SK-N-SH (cell line): ENCODE measurements at regions not wholly inside any gene's neighbourhood (a gene's known extent, or its start where the extent isn't known, plus 50 kb on each side); places are given as distances from the start of the nearest gene placed in this dataset.

ENCODE experiments used
- CTCF ChIA-PET: fragments of 300-600, 350-600 bp; formaldehyde crosslinking; extraction: SDS; loops from one replicate; lab custom pipeline; 2021; lab: Yijun Ruan, JAX
- POLR2A ChIA-PET: fragments of 350-600 bp; sonication (Branson Sonifier 250); formaldehyde crosslinking; extraction: SDS; loops from one replicate; lab custom pipeline; 2020; ENCODE audit warnings: antibody characterized with exemption, inconsistent platforms; lab: Yijun Ruan, JAX
- DNase-seq: peaks from one replicate; pipeline ENCODE4 v3.0.0; 2012
- H2AFZ ChIP-seq: fragments of 200-600 bp; sonication (generic); 2 replicates; pipeline ENCODE4 v1.8.1; 2016; ENCODE audit warnings: antibody characterized with exemption, mild to moderate bottlenecking, low read depth
- H3F3A ChIP-seq: fragments of 200-600 bp; sonication (generic); replicated peaks from 2 replicates; pipeline ENCODE3; 2016; ENCODE audit warnings: antibody characterized with exemption, mild to moderate bottlenecking; ENCODE audit not compliant: insufficient read depth
- H3K27ac ChIP-seq, 2 experiments: fragments of 200-500 bp in 1 of 2; fragments of 200-600 bp in 1 of 2; sonication (Bioruptor generic) in 1 of 2; sonication (generic), shearing (Covaris generic) in 1 of 2; 2 replicates each; pipeline versions ENCODE4 v1.5.1 to v1.6.1; 2014 to 2016; ENCODE audit warnings: low read depth in 2 of 2, inconsistent platforms in 1 of 2, low read length in 1 of 2, mild to moderate bottlenecking in 1 of 2, mixed read lengths in 1 of 2
- H3K27me3 ChIP-seq: fragments of 200-600 bp; sonication (generic), shearing (Covaris generic); 2 replicates; pipeline ENCODE4 v1.6.1; 2016; ENCODE audit warnings: mixed run types; ENCODE audit not compliant: insufficient read depth
- H3K36me3 ChIP-seq, 2 experiments: fragments of 200-500 bp in 1 of 2; fragments of 200-600 bp in 1 of 2; sonication (Bioruptor generic) in 1 of 2; sonication (generic) in 1 of 2; replicated peaks in 1 of 2; 2 replicates each; pipeline versions ENCODE3 to v1.5.1; 2014 to 2016; ENCODE audit warnings: low read length in 1 of 2, mild to moderate bottlenecking in 1 of 2; ENCODE audit not compliant: insufficient read depth in 2 of 2, control insufficient read depth in 1 of 2
- H3K4me1 ChIP-seq, 2 experiments: fragments of 200-500 bp in 1 of 2; fragments of 200-600 bp in 1 of 2; sonication (Bioruptor generic) in 1 of 2; sonication (generic), shearing (Covaris generic) in 1 of 2; 2 replicates each; pipeline versions ENCODE4 v1.5.1 to v1.6.1; 2014 to 2016; ENCODE audit warnings: low read depth in 1 of 2, low read length in 1 of 2, mixed run types in 1 of 2; ENCODE audit not compliant: insufficient read depth in 2 of 2, control insufficient read depth in 1 of 2
- H3K4me2 ChIP-seq: fragments of 200-600 bp; sonication (generic), shearing (Covaris generic); 2 replicates; pipeline ENCODE4 v1.6.1; 2017; ENCODE audit warnings: mixed run types
- H3K4me3 ChIP-seq, 2 experiments: fragments of 200-500 bp in 1 of 2; fragments of 200-600 bp in 1 of 2; sonication (Bioruptor generic) in 1 of 2; sonication (generic), shearing (Covaris generic) in 1 of 2; 2 replicates each; pipeline versions ENCODE4 v1.5.1 to v1.8.1; 2014 to 2016; ENCODE audit warnings: low read depth in 2 of 2, inconsistent platforms in 1 of 2, low read length in 1 of 2, mild to moderate bottlenecking in 1 of 2, mixed read lengths in 1 of 2, moderate library complexity in 1 of 2
- H3K79me2 ChIP-seq: fragments of 200-600 bp; sonication (generic); 2 replicates; pipeline ENCODE4 v1.8.1; 2017; ENCODE audit warnings: mild to moderate bottlenecking; ENCODE audit not compliant: insufficient read depth
- H3K9ac ChIP-seq: fragments of 200-600 bp; sonication (generic); 2 replicates; pipeline ENCODE4 v1.6.1; 2017; ENCODE audit warnings: mixed run types
- H3K9me2 ChIP-seq: fragments of 200-600 bp; sonication (generic); 2 replicates; pipeline ENCODE4 v1.6.1; 2017; ENCODE audit warnings: mixed run types
- H3K9me3 ChIP-seq: fragments of 200-600 bp; sonication (generic); 2 replicates; pipeline ENCODE4 v1.6.1; 2017; ENCODE audit warnings: mixed run types, mild to moderate bottlenecking, moderate library complexity
- H4K20me1 ChIP-seq: fragments of 200-600 bp; sonication (generic); 2 replicates; pipeline ENCODE4 v1.6.1; 2017; ENCODE audit warnings: mild to moderate bottlenecking, mixed run types; ENCODE audit not compliant: insufficient read depth
- CHD2 ChIP-seq: fragments of 150-350 bp; IDR thresholded peaks from 2 replicates; pipeline ENCODE4 v1.6.1; 2018; ENCODE audit warnings: low read length; ENCODE audit not compliant: partially characterized antibody
- ELF1 ChIP-seq: IDR thresholded peaks from 2 replicates; pipeline ENCODE4 v1.4.0; 2012
- EP300 ChIP-seq, 2 experiments: IDR thresholded peaks; 2 replicates each; pipeline versions ENCODE4 v1.4.0 to v1.6.1; 2012; ENCODE audit warnings: borderline replicate concordance in 1 of 2, low read depth in 1 of 2, low read length in 1 of 2
- FOSL2 ChIP-seq: IDR thresholded peaks from 2 replicates; pipeline ENCODE4 v1.4.0; 2012; ENCODE audit warnings: low read depth, mild to moderate bottlenecking, moderate library complexity, borderline replicate concordance
- FOXM1 ChIP-seq: IDR thresholded peaks from 2 replicates; pipeline ENCODE4 v1.4.0; 2012; ENCODE audit warnings: low read depth, mild to moderate bottlenecking
- GABPA ChIP-seq: IDR thresholded peaks from 2 replicates; pipeline ENCODE4 v1.4.0; 2012; ENCODE audit warnings: low read depth, mild to moderate bottlenecking
- GATA2 ChIP-seq: sonication (generic); formaldehyde crosslinking; IDR thresholded peaks from 2 replicates; pipeline ENCODE4 v1.5.0; 2020; ENCODE audit warnings: mild to moderate bottlenecking, missing genetic modification reagents
- MAX ChIP-seq: IDR thresholded peaks from 2 replicates; pipeline ENCODE4 v1.4.0; 2012; ENCODE audit warnings: low read depth
- MEF2A ChIP-seq: IDR thresholded peaks from 2 replicates; pipeline ENCODE4 v1.4.0; 2012; ENCODE audit warnings: low read depth, borderline replicate concordance
- MXI1 ChIP-seq: IDR thresholded peaks from 2 replicates; pipeline ENCODE4 v1.6.1; 2012; ENCODE audit warnings: mild to moderate bottlenecking, low read depth, low read length, improper control_type of control experiment
- NFIC ChIP-seq: IDR thresholded peaks from 2 replicates; pipeline ENCODE4 v1.4.0; 2012; ENCODE audit warnings: borderline replicate concordance
- NRF1 ChIP-seq: IDR thresholded peaks from 2 replicates; pipeline ENCODE4 v1.6.1; 2012; ENCODE audit warnings: low read depth, mild to moderate bottlenecking, low read length
- PBX3 ChIP-seq: IDR thresholded peaks from 2 replicates; pipeline ENCODE4; 2012
- POLR2AphosphoS5 ChIP-seq: IDR thresholded peaks from 2 replicates; pipeline ENCODE4 v1.6.1; 2012; ENCODE audit warnings: low read depth, low read length
- RAD21 ChIP-seq: IDR thresholded peaks from 2 replicates; pipeline ENCODE4 v1.6.1; 2012; ENCODE audit warnings: mild to moderate bottlenecking, low read length
- RFX5 ChIP-seq: IDR thresholded peaks from 2 replicates; pipeline ENCODE4 v1.6.1; 2012; ENCODE audit warnings: mild to moderate bottlenecking, improper control_type of control experiment, low read length
- RXRA ChIP-seq: IDR thresholded peaks from 2 replicates; pipeline ENCODE4 v1.4.0; 2012; ENCODE audit warnings: low read depth, mild to moderate bottlenecking, borderline replicate concordance
- SIN3A ChIP-seq: IDR thresholded peaks from 2 replicates; pipeline ENCODE4 v1.6.1; 2012; ENCODE audit warnings: low read depth, mild to moderate bottlenecking, low read length, moderate library complexity, borderline replicate concordance
- SMC3 ChIP-seq: IDR thresholded peaks from 2 replicates; pipeline ENCODE4 v1.6.1; 2012; ENCODE audit warnings: low read depth, low read length, improper control_type of control experiment
- TCF12 ChIP-seq: IDR thresholded peaks from 2 replicates; pipeline ENCODE4 v1.4.0; 2012
- TEAD4 ChIP-seq: IDR thresholded peaks from 2 replicates; pipeline ENCODE4 v1.4.0; 2012; ENCODE audit warnings: mild to moderate bottlenecking, borderline replicate concordance; ENCODE audit not compliant: insufficient read depth
- YY1 ChIP-seq: IDR thresholded peaks from 2 replicates; pipeline ENCODE4 v1.4.0; 2012; ENCODE audit warnings: low read depth, mild to moderate bottlenecking
- WGBS: methylation state at CpG from one replicate; pipeline ENCODE4 v1.1.6; 2017; ENCODE audit warnings: low lambda C conversion rate; 5-methylcytosine and 5-hydroxymethylcytosine counted together
- TF ChIP-seq, protein P1 (sequence below): IDR thresholded peaks from 2 replicates; pipeline ENCODE4 v1.4.0; 2012; ENCODE audit warnings: low read depth, borderline replicate concordance
- TF ChIP-seq, protein P2 (sequence below): IDR thresholded peaks from 2 replicates; pipeline ENCODE4 v1.6.1; 2012; ENCODE audit warnings: mild to moderate bottlenecking, low read depth, low read length, moderate library complexity

- no peak overlapping the region for H3K9ac ChIP-seq
- H3K4me2 ChIP-seq, result no peak overlapping the region
- no peaks in the 10 kb centered on the region for H3K9me2 ChIP-seq
- H3F3A ChIP-seq, result no peaks in the 10 kb centered on the region
- no peaks in the 10 kb centered on the region for H3K79me2 ChIP-seq
- H3K9me3 ChIP-seq, result 0 out of 2 replicates have a peak, but pooled peaks cover 10% of the 10 kb centered on the region
- H3K36me3 ChIP-seq, result no peaks in the 10 kb centered on the region
- H3K27me3 ChIP-seq, result no peaks in the 10 kb centered on the region
- no peak overlapping the region for H2AFZ ChIP-seq
- no peaks in the 10 kb centered on the region for H4K20me1 ChIP-seq
- H3K4me3 ChIP-seq, result no peak overlapping the region
- ChIA-PET POLR2A (no interaction called here), CTCF (no interaction called here)
- 44% methylated on average over 10 of the region's 10 CpGs for WGBS
- DNase-seq, result no peak
- TF ChIP-seq TEAD4, result no peak
- no peak for TF ChIP-seq FOSL2
- no peak for TF ChIP-seq NRF1
- no peak for TF ChIP-seq PBX3
- no peak for TF ChIP-seq YY1
- no peak for TF ChIP-seq GABPA
- TF ChIP-seq GATA2 (CRISPR knock-in tag), result no peak
- TF ChIP-seq TCF12, result no peak
- no peak for TF ChIP-seq NFIC
- TF ChIP-seq, all 33 proteins: peak for 0
- Histone ChIP-seq H3K4me1 (no peaks in the 10 kb centered on the region), H3K27ac (no peak overlapping the region)
Observed at GRCh38 chr10:2130705-2131305, 393.5 kb upstream of the ADARB2 start.

DNA sequence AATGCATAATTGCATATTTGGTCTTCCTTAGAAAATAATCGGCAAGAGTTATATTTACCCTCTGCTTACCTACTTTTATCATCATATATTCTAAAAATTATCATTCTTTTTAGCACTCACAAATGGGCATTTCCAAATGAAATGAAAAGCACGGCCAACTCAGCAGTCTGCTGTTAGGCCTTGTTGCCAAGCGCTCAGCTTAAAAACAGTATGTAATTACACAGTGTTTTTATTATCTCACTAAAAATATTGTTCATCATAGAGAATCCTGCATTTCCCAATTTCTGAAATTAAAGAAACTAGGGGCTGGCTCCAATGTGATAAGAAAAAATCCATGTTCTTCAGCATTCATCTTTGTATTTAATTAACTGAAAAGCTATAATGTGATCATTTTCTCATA, 391.7 kb upstream of the ADARB2 start:
- Histone ChIP-seq H3K36me3 (no peaks in the 10 kb centered on the region), H3K79me2 (no peaks in the 10 kb centered on the region), H3K4me1 (no peaks in the 10 kb centered on the region), H3K4me3 (no peak overlapping the region), H3K9me3 (0 out of 2 replicates have a peak, but pooled peaks cover 10% of the 10 kb centered on the region), H2AFZ (no peak overlapping the region), H3K4me2 (no peak overlapping the region), H4K20me1 (no peaks in the 10 kb centered on the region), H3K9ac (no peak overlapping the region), H3F3A (no peaks in the 10 kb centered on the region), H3K9me2 (no peaks in the 10 kb centered on the region), H3K27ac (no peak overlapping the region), H3K27me3 (no peaks in the 10 kb centered on the region)
- DNase-seq, result no peak
- WGBS, result 51% methylated on average over 3 of the region's 3 CpGs
- CTCF ChIA-PET, result interaction anchor here (1.4 kb wide), 1 partner anchor 9 kb away, joined by 3 read pairs; no protein-coding TSS in a partner anchor
- POLR2A ChIA-PET, result no interaction called here
- no peak for TF ChIP-seq SMC3
- no peak for TF ChIP-seq MAX
- TF ChIP-seq, protein P1, sequence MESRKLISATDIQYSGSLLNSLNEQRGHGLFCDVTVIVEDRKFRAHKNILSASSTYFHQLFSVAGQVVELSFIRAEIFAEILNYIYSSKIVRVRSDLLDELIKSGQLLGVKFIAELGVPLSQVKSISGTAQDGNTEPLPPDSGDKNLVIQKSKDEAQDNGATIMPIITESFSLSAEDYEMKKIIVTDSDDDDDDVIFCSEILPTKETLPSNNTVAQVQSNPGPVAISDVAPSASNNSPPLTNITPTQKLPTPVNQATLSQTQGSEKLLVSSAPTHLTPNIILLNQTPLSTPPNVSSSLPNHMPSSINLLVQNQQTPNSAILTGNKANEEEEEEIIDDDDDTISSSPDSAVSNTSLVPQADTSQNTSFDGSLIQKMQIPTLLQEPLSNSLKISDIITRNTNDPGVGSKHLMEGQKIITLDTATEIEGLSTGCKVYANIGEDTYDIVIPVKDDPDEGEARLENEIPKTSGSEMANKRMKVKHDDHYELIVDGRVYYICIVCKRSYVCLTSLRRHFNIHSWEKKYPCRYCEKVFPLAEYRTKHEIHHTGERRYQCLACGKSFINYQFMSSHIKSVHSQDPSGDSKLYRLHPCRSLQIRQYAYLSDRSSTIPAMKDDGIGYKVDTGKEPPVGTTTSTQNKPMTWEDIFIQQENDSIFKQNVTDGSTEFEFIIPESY, result no peak
- no peak for TF ChIP-seq CHD2
- no peak for TF ChIP-seq TEAD4
- TF ChIP-seq SIN3A, result no peak
- no peak for TF ChIP-seq RFX5
- TF ChIP-seq, protein P2, sequence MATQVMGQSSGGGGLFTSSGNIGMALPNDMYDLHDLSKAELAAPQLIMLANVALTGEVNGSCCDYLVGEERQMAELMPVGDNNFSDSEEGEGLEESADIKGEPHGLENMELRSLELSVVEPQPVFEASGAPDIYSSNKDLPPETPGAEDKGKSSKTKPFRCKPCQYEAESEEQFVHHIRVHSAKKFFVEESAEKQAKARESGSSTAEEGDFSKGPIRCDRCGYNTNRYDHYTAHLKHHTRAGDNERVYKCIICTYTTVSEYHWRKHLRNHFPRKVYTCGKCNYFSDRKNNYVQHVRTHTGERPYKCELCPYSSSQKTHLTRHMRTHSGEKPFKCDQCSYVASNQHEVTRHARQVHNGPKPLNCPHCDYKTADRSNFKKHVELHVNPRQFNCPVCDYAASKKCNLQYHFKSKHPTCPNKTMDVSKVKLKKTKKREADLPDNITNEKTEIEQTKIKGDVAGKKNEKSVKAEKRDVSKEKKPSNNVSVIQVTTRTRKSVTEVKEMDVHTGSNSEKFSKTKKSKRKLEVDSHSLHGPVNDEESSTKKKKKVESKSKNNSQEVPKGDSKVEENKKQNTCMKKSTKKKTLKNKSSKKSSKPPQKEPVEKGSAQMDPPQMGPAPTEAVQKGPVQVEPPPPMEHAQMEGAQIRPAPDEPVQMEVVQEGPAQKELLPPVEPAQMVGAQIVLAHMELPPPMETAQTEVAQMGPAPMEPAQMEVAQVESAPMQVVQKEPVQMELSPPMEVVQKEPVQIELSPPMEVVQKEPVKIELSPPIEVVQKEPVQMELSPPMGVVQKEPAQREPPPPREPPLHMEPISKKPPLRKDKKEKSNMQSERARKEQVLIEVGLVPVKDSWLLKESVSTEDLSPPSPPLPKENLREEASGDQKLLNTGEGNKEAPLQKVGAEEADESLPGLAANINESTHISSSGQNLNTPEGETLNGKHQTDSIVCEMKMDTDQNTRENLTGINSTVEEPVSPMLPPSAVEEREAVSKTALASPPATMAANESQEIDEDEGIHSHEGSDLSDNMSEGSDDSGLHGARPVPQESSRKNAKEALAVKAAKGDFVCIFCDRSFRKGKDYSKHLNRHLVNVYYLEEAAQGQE, result no peak
- no peak for TF ChIP-seq FOXM1
- no peak for TF ChIP-seq RXRA
- no peak for TF ChIP-seq ELF1
- no peak for TF ChIP-seq POLR2AphosphoS5
- TF ChIP-seq RAD21, result no peak
- no peak for TF ChIP-seq MEF2A
- TF ChIP-seq EP300 (IDR thresholded peaks at IDR 0.05; ENCODE audit: borderline replicate concordance in 1 of 2, low read depth in 1 of 2, low read length in 1 of 2), result no peak
- TF ChIP-seq MXI1, result no peak
